ENCODE measurements at regions not wholly inside any gene's neighbourhood (a gene's known extent, or its start where the extent isn't known, plus 50 kb on each side); places are given as distances from the start of the nearest gene placed in this dataset.

GRCh38 chr2:185607945-185608344, 130.7 kb upstream of the FSIP2 start:
- TF ChIP-seq CTCF (IDR thresholded peaks at IDR 0.05) (no peak), POLR2A (IDR thresholded peaks at IDR 0.05) (no peak)

Measured in testis (tissue), 2 donors.